ENCODE measurements at regions not wholly inside any gene's neighbourhood (a gene's known extent, or its start where the extent isn't known, plus 50 kb on each side); places are given as distances from the start of the nearest gene placed in this dataset.

- TF ChIP-seq, protein P1, sequence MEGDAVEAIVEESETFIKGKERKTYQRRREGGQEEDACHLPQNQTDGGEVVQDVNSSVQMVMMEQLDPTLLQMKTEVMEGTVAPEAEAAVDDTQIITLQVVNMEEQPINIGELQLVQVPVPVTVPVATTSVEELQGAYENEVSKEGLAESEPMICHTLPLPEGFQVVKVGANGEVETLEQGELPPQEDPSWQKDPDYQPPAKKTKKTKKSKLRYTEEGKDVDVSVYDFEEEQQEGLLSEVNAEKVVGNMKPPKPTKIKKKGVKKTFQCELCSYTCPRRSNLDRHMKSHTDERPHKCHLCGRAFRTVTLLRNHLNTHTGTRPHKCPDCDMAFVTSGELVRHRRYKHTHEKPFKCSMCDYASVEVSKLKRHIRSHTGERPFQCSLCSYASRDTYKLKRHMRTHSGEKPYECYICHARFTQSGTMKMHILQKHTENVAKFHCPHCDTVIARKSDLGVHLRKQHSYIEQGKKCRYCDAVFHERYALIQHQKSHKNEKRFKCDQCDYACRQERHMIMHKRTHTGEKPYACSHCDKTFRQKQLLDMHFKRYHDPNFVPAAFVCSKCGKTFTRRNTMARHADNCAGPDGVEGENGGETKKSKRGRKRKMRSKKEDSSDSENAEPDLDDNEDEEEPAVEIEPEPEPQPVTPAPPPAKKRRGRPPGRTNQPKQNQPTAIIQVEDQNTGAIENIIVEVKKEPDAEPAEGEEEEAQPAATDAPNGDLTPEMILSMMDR (IDR thresholded peaks at IDR 0.05), result no peak
- TF ChIP-seq POLR2AphosphoS5 (IDR thresholded peaks at IDR 0.05), result no peak
These were observed 370.3 kb downstream of the RFPL4B start for GRCh38 chr6:112717401-112717800.
